NCI-H524 (cell line): ENCODE measurements at regions not wholly inside any gene's neighbourhood (a gene's known extent, or its start where the extent isn't known, plus 50 kb on each side); places are given as distances from the start of the nearest gene placed in this dataset.
A peak's percentile ranks its signal among the peaks of the same experiment; 100 is the strongest.

ENCODE experiments used
- DNase-seq, 2 experiments: peaks; one replicate each; lab custom pipeline; 2025; lab: John Stamatoyannopoulos, UW

DNA sequence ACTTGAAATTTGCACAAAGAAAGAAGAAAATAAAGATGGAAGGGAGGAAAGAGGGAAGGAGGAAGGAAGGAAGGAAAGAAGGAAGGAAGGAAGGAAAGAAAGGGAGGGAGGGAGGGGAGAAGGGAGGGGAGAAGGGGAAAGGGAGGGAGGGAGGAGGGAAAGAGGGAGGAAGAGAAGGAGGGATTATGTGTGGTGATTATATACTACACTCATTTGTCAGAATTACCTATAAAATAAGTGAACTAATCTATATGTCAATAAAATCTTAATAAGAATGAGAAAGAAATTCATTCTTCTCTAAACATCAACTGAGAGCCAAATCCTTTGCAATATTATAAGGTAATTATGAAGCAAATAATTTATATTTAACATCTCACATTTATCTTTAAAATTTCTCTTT lies 77.9 kb upstream of the TFAP2D start:
- DNase-seq: no peak

DNA sequence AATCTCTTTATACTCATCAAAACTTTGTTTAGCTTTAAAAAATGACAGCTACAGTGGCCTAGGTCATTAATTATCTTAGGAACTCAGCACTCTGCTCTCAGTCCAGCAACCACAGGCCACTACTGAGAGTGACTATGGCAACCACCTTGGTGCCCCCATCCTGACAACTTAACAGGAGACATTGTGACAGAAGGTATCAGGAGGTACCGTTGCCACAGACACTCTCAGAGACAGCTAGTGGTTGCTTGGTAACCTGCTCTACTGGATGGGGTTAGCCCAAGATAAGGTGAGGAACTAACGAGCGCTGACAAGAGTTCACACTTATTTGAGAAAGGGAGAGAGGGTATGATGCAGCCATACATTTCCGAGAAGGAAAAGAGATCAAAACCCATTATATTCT lies 76.1 kb upstream of the TFAP2D start:
- no peak for DNase-seq

DNA sequence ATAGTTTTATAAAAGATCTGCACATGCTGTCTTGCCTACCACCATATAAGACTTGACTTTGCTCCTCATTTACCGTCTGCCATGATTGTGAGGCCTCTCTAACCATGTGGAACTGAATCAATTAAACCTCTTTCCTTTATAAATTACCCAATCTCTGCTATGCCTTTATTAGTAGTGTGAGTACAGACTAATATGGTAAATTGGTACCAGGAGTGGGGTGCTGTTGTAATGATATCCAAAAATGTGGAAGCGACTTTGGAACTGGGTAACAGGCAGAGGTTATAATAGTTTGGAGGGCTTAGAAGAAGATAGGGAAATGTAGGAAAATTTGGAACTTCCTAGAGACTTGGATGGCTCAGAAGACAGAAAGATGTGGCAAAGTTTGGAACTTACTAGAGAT lies 64.2 kb upstream of the TFAP2D start:
- no peak for DNase-seq

DNA sequence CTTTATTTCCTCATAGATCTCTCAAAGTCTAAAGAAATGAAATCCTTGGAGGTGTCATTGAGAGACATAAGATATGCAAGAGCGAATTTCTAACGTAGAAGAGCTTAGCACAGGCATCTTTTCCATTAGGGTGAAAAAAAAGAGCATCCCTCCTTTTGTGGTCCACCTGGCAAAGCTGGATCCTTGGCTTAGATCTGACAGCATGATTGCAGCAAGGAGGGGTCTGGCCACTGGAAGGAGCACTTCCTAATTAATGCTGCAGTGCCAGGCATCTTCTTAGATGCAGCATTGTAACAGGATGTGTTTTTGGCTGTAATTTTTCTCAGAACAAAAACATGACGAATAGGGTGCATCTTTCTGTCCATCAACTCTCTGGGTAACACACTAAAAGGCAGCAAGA lies 60.1 kb upstream of the TFAP2D start:
- DNase-seq: no peak

DNA sequence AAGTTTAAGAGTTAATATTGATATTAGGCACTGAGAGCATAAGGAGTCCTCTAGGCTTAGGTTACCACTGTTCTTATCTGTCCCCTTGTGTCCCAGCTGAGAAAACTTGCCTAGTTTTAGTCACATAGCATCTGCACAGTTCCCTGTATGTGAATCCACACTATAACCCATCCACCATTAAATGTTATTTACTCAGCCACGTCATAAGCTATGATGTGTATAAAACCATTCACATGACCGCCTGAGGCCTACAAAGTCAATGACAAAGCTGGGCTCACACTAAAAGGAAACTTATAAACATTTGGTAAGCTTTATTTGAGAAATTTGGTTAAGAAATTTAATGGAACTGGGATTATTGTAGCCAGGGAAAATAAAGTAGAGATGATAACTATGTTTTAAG lies 59.2 kb upstream of the TFAP2D start:
- DNase-seq: no peak

DNA sequence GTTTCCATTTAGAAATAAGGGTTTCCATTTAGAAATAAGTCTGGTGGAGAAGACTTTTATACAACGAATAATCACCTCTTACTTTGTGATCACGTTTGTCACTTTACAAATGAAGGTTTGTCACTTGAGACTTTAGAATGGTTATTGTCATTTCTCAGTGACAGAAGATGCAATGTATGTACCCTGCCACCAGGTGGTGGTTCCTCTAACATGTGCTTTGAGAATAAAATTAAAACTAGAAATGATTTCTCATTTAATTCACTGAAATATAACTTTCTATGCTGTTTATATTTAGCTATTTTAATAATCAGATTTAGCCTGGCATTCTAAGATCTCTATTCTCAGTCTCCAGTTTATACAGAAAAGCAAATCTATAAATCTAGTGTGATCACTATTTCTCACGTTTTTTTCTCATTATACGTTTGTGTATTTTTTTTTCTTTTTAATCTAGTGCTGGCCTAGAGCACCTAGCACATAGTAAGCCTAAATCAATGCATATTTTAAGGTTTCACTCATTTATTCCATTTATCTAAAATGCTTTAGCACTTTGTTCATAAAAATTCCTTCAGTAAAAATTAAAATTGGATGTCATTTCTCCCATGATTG lies 57.4 kb upstream of the TFAP2D start:
- DNase-seq: peak in 1 of 2 experiments; percentile 17

DNA sequence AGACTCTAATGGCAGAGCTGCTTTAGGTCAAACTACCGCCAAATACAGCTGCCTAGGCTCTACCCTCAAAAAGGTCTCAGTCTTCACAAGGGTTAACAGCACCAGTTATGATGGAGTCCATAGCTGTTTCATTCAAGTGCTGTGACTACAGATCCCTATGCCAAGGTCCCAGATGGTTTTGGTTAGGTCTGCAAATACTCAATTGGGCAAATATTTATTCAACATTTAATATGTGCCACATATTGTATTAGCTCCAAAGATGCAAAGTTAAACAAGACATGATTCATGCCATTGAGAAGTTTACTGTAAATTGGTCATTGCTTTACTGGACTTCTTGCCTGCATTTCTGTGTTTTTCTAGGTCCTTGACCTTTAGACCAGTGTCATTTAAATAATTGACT lies 55.8 kb upstream of the TFAP2D start:
- DNase-seq: no peak

DNA sequence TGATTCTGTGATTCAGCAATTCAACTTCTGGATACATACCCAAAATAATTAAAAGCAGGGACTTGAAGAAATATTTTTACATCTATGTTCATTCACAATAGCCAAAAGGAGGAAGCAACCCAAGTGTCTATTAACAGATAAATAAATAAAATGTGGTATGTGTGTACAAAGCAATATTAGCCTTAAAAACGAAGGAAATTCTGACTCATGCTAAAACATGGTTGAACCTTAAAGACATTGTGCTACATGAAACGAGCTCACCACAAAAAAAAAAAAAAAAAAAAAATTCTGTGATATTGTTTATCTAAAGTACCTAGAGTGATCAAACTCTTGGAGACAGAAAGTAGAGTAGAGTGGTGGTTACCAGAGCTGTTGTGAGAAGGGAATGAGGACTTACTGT lies 54.8 kb upstream of the TFAP2D start:
- no peak for DNase-seq

DNA sequence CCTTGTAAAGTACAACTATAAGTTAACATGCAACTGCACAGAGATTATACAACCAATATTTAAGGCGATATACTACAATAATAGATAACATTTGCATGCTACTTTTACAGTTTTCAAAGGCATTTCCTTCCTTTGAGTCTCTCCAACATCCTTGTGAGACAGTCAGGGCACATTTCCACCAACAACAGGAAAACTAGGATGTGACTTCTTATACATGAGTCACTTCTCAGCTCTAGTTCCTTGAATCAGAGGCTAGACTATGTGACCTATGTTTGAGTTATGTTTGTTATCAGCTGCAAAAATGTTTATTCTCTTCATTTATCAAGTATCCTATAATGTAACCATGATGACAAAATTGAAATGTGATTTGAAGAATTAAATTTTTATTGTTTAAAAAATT lies 51.7 kb upstream of the TFAP2D start:
- DNase-seq: no peak
